22Rv1 (cell line): ENCODE measurements at regions not wholly inside any gene's neighbourhood (a gene's known extent, or its start where the extent isn't known, plus 50 kb on each side); places are given as distances from the start of the nearest gene placed in this dataset.

Experiments used
- ZFX ChIP-seq: fragments of 450-650 bp; IDR thresholded peaks from 2 replicates; pipeline ENCODE4 v1.6.1; 2017; ENCODE audit warnings: antibody characterized with exemption, borderline replicate concordance
- TF ChIP-seq, protein P1 (sequence below): fragments of 450-650 bp; IDR thresholded peaks from 2 replicates; pipeline ENCODE4 v1.5.1; 2017; ENCODE audit warnings: mild to moderate bottlenecking

DNA sequence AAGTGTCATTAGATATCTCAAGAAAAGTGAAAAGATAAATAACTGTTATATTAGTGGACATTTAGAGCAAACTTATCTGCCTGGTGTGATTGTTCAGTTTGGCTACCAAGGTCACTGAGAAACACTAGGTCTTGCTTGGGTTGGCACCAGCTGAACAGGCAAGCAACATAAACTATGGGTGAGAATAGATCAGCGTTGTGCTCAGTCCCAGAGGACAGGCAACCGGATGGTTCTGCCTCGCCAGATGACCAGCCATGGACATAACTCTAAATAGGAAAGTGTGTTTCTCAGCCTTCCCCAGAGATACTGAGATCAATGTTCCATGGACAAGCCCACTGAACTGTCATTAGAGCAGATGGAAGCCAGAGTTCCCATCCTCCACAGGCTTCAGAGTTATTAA lies 203.4 kb upstream of the VRK2 start:
- TF ChIP-seq, protein P1, sequence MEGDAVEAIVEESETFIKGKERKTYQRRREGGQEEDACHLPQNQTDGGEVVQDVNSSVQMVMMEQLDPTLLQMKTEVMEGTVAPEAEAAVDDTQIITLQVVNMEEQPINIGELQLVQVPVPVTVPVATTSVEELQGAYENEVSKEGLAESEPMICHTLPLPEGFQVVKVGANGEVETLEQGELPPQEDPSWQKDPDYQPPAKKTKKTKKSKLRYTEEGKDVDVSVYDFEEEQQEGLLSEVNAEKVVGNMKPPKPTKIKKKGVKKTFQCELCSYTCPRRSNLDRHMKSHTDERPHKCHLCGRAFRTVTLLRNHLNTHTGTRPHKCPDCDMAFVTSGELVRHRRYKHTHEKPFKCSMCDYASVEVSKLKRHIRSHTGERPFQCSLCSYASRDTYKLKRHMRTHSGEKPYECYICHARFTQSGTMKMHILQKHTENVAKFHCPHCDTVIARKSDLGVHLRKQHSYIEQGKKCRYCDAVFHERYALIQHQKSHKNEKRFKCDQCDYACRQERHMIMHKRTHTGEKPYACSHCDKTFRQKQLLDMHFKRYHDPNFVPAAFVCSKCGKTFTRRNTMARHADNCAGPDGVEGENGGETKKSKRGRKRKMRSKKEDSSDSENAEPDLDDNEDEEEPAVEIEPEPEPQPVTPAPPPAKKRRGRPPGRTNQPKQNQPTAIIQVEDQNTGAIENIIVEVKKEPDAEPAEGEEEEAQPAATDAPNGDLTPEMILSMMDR, result no peak
- no peak for TF ChIP-seq ZFX
